Thyroid gland (tissue), 4 donors: ENCODE measurements at regions not wholly inside any gene's neighbourhood (a gene's known extent, or its start where the extent isn't known, plus 50 kb on each side); places are given as distances from the start of the nearest gene placed in this dataset.

Source experiments
- DNase-seq, 2 donors: peaks; one replicate each; pipeline ENCODE4 v3.0.0-alpha.2; 2019
- H3K27ac ChIP-seq, 3 donors: fragments of 200-600 bp; sonication (generic); 1 replicate in 2 of 3; 2 replicates in 1 of 3; pipeline ENCODE4 v1.5.1; 2016 to 2019; ENCODE audit warnings: mild to moderate bottlenecking in 1 of 3, moderate library complexity in 1 of 3
- H3K27me3 ChIP-seq: fragments of 200-600 bp; sonication (generic); one replicate; pipeline ENCODE4 v1.5.1; 2019
- H3K36me3 ChIP-seq, 2 donors: fragments of 200-600 bp; sonication (generic); one replicate each; pipeline ENCODE4 v1.5.1; 2016 to 2019
- H3K4me1 ChIP-seq, 2 donors: fragments of 200-600 bp; sonication (generic); one replicate each; pipeline ENCODE4 v1.5.1; 2017 to 2019
- H3K4me3 ChIP-seq, 3 donors: fragments of 200-600 bp; sonication (generic); replicated peaks in 1 of 3; 1 replicate in 2 of 3; 2 replicates in 1 of 3; pipeline ENCODE4 v1.5.1; 2016; ENCODE audit warnings: mild to moderate bottlenecking in 1 of 3
- H3K9me3 ChIP-seq: fragments of 200-600 bp; sonication (generic); one replicate; pipeline ENCODE4 v1.5.1; 2017
- CTCF ChIP-seq, 6 experiments: fragments of 200-600 bp in 3 of 6; fragments of 450-650 bp in 3 of 6; sonication (generic) in 3 of 6; IDR thresholded peaks; one replicate each; pipeline ENCODE4 v1.5.1; 2016 to 2019; ENCODE audit warnings: antibody characterized with exemption in 6 of 6, mild to moderate bottlenecking in 2 of 6, inconsistent platforms in 1 of 6, moderate library complexity in 1 of 6
- POLR2A ChIP-seq, 2 donors: fragments of 450-650 bp; IDR thresholded peaks; one replicate each; pipeline ENCODE4 v1.6.1; 2017; ENCODE audit warnings: antibody characterized with exemption in 2 of 2, mild to moderate bottlenecking in 2 of 2, moderate library complexity in 1 of 2
- WGBS, 2 donors: methylation state at CpG; one replicate each; pipeline ENCODE4 v1.1.5; 2017; 5-methylcytosine and 5-hydroxymethylcytosine counted together
- intact Hi-C: fragments of 100-400 bp; cut with DNase I; formaldehyde crosslinking; loops from one replicate; pipeline ENCODE4 v1.15.1; 2023

DNA sequence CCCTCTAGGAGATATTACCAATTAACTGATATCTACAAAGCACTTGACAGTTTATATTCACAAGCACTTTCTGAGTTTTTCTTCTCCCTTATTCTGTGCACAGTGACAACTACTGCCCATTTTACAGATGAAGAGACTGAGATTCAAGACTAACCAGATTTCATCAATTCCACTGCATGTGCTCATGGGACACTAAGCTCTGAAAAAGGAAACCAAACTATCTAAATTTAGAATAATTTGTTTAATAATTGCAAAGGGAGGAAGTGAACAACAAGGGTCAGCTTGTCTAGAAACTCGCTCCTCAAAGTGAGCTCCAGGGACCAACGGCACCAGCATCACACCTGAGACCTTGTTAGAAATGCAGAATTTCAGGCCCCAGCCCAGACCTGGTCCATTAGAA, 50.8 kb upstream of the MYLIP start:
- no peak for TF ChIP-seq POLR2A (IDR thresholded peaks at IDR 0.05)
- TF ChIP-seq CTCF (IDR thresholded peaks at IDR 0.05): no peak
- intact Hi-C loops: no loop called here

DNA sequence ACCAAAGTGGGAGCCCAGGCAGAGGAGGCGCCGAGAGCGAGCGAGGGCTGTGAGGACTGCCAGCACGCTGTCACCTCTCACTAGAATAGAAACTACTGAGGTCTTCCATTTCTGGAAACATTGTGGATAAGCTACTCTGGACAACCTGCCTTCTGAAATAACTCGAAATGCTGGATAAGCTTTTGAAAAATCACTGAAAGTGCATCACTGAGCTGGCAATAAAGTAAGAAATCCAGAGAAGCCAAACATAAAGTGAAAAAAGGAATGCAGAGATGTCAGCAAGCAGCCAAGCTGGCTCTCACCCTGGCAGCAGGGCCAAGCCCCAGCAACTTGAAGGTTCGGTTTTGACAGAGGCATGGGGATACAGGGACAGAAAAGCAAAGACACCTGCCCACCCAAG, 59.2 kb upstream of the MYLIP start:
- Histone ChIP-seq H3K36me3 (no peaks in the 10 kb centered on the region), H3K4me1 (no peaks in the 10 kb centered on the region), H3K27ac (no peak overlapping the region), H3K4me3 (no peak overlapping the region), H3K9me3 (no peaks in the 10 kb centered on the region), H3K27me3 (no peaks in the 10 kb centered on the region)
- no peak for DNase-seq
- intact Hi-C loops: no loop called here
- no peak for TF ChIP-seq POLR2A (IDR thresholded peaks at IDR 0.05)
- TF ChIP-seq CTCF (IDR thresholded peaks at IDR 0.05): no peak
- 80 to 92% methylated on average over 7 of the region's 7 CpGs for WGBS, 2 donors

More for the DNA sequence above, 50.8 kb upstream of the MYLIP start:
- Histone ChIP-seq H3K27ac (no peak overlapping the region), H3K4me1 (no peaks in the 10 kb centered on the region), H3K27me3 (no peaks in the 10 kb centered on the region), H3K4me3 (no peak overlapping the region), H3K36me3 (no peaks in the 10 kb centered on the region), H3K9me3 (no peaks in the 10 kb centered on the region)
- no peak for DNase-seq
- 80 to 82% methylated on average over 2 of the region's 2 CpGs for WGBS, 2 donors

DNA sequence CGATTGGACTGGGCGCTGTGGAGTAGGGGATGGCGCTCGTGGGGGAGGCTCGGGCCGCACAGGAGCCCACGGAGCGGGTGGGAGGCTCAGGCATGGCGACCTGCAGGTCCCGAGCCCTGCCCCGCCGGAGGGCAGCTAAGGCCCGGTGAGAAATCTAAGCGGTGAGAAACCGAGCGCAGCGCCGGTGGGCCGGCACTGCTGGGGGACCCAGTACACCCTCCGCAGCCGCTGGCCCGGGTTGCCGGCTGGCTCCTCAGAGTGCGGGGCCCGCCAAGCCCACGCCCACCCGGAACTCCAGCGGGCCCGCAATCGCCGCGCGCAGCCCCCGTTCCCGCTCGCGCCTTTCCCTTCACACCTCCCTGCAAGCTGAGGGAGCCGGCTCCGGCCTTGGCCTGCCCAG, 59.7 kb upstream of the MYLIP start:
- Histone ChIP-seq H3K27ac (no peak overlapping the region), H3K4me1 (no peaks in the 10 kb centered on the region), H3K27me3 (no peaks in the 10 kb centered on the region), H3K4me3 (no peak overlapping the region), H3K9me3 (no peaks in the 10 kb centered on the region), H3K36me3 (no peaks in the 10 kb centered on the region)
- intact Hi-C loops: no loop called here
- no peak for DNase-seq
- TF ChIP-seq CTCF (IDR thresholded peaks at IDR 0.05) (no peak), POLR2A (IDR thresholded peaks at IDR 0.05) (no peak)
- 97% methylated on average over 36 to 39 of the region's 39 CpGs for WGBS, 2 donors

- H3K27ac ChIP-seq: no peak overlapping the region
- no peaks in the 10 kb centered on the region for H3K36me3 ChIP-seq
- DNase-seq: no peak
- no peaks in the 10 kb centered on the region for H3K27me3 ChIP-seq
- no peak overlapping the region for H3K4me3 ChIP-seq
- WGBS, 2 donors: 90 to 96% methylated on average over 3 of the region's 3 CpGs
- no peaks in the 10 kb centered on the region for H3K4me1 ChIP-seq
- intact Hi-C loops: no loop called here
- H3K9me3 ChIP-seq: no peaks in the 10 kb centered on the region
- TF ChIP-seq POLR2A (IDR thresholded peaks at IDR 0.05) (no peak), CTCF (IDR thresholded peaks at IDR 0.05) (no peak)
These were observed 61.3 kb upstream of the MYLIP start for GRCh38 chr6:16067568-16067967.

DNA sequence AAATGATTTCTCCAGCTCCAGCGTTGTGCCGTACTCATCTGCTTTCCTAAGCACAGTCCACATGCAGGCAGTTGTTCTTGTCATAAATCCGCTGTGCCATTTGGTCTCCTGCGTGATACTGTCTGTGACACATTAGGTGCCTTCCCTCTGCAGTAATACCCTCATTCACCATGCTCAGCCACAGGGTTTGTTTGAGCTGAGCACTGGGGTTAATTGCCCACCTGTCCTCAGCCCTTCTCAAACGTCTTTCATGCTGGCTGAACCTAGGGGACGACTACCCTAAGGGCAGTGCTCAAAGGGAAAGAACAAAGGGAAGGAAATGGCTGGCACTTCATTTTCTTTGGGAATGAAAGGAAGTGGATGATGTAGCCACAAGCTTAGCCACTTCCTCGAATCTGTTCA, 64.2 kb upstream of the MYLIP start:
- 53 to 56% methylated on average over 7 of the region's 7 CpGs for WGBS, 2 donors
- TF ChIP-seq CTCF (IDR thresholded peaks at IDR 0.05): no peak
- no peak for TF ChIP-seq POLR2A (IDR thresholded peaks at IDR 0.05)
- no peaks in the 10 kb centered on the region for H3K27me3 ChIP-seq

More for the DNA sequence above, 64.2 kb upstream of the MYLIP start:
- DNase-seq: no peak
- no peak overlapping the region for H3K4me3 ChIP-seq
- no peaks in the 10 kb centered on the region for H3K9me3 ChIP-seq
- intact Hi-C loops: no loop called here
- no peaks in the 10 kb centered on the region for H3K36me3 ChIP-seq
- no peaks in the 10 kb centered on the region for H3K4me1 ChIP-seq
- H3K27ac ChIP-seq: no peak overlapping the region
